Renal pelvis (tissue), 1 donor: ENCODE measurements at regions not wholly inside any gene's neighbourhood (a gene's known extent, or its start where the extent isn't known, plus 50 kb on each side); places are given as distances from the start of the nearest gene placed in this dataset.

ENCODE experiments used
- DNase-seq: peaks from one replicate; pipeline ENCODE4 v3.0.0-alpha.2; 2013

DNA sequence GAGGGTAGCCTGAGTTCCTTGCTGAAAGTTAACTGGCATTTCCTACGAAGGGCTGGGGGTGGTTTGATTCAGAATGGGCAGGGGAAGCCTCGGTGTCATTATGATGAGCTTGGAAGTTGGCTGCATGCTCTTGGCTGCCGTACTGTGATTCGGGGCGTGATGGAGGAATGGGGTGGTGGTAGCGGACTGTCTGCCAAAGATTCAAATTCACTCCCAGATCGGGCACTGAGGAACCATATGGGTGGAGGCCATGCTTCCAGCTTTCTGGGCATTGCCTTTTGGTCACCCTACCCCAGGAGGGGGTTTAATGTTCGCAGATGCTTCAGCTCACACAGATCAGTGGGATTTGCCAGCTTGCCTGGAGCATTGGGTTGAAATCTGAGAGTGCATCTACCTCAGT lies 492.8 kb upstream of the EEF2KMT start:
- no peak for DNase-seq

DNA sequence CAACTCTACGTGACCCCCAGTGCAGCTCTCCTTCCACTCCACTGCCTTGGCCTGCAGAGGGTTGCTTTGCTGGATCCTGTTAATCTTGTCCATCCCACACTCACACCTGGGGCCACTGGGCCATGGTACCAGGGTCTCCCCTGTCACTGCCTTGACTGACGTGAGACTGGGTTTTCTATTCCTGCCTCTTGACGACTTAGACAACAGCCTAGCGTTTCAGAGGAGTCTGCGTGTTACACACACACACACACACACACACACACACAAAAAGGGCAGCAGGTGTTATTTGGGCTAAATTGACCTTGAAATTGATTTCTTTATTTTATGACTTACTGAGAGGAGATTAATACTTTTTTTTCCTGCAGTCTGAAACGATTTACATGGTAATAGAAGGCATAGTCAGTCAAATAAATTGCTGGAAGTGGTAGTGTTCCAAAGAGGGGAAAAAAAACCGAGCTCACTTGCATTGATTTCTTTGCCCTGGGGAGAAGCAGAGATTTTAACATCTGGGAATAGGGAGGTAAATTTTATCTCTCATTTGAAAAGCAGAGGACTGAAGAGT lies 492.3 kb upstream of the EEF2KMT start:
- no peak for DNase-seq

DNA sequence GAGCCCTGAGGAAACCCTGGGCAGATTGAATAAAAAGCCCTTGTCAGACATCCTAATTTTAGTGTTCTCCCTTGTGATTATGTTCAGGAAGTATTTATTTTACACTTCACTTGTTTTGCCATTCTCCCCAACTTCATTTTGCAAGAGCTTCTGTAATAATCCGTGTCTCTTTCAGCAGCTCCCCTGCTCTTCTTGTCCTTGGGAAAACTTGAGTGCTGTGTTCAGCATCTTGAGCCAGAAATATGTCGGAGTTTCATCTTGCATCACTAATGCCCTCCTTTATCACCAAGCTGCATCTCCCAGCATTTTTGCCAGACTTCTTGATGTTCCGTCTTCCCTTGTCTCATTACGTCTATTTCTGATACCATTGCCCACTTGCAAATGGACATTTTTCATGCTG lies 486.5 kb upstream of the EEF2KMT start:
- no peak for DNase-seq

DNA sequence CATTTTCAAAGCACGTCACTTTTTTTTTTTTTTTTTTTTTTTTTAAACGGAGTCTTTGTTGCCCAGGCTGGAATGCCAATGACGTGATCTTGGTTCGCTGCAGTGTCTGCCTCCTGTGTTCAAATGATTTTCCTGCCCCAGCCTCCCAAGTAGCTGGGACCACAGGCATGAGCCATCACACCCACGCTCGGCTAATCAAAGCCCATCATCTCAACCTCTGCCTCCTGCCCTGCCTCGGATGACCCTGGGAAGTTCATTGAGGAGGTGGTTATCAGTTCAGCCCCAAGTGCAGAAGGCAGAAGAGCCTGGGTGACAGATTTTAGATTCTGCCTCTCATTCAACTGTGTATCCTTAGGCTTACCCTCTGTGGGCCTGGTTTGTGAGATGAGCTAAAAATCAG lies 484.9 kb upstream of the EEF2KMT start:
- no peak for DNase-seq

DNA sequence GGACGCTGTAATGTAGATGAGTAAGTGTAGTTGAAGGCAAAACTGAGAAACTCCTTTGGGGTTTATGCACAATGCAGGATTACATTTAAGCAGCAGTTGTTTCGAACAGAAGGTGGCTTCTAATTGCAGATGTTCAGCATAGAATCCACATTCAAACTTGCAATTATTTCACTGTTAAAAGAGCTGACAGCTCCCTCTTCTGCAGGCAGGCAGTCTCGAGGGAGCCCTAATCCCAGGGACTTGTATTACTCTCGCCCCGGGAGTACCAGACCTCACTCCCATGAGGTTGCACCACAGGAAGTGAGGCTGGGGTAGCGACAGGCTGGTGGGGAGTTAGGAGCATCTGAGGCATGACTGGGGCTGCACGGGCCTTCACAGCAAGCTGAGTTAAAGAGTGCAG lies 484.3 kb upstream of the EEF2KMT start:
- DNase-seq, result no peak

DNA sequence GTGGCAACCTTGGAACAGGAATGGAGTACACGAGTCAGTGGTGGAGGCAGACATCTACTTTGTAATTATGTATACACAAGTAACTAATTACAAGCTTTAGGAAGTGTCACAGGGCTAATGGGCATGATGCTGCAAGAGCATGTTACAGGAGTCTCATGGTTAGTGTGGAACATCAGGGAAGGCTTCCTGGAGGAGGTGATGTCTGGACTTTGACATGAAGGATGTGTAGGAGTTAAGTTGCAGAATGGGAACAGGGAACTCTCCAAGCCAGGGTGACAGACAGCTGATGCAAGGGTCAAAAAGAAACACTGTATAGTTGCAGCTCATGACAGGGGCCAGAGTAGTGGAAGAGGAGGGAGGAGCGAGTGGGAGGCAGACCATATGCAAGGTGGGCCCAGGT lies 483.8 kb upstream of the EEF2KMT start:
- DNase-seq, result no peak

DNA sequence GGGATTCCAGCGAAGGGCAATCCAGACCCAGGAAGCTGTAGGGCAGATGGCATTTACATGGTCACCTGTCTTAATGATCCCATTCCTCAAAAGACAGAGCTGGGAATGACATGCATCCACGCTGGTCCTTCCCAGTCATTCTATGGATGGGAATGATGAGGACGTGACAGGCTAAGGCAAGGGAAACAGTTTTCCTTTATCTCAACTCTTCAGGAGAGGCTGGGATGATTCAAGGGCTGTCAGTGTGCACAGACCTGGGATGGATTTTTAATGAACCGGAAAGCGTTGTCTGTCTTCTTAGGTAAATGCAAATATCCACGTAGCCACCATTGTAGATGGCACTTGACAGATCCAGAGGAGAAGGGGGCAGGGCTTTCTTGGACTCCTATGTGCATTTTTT lies 483.2 kb upstream of the EEF2KMT start:
- DNase-seq, result no peak

DNA sequence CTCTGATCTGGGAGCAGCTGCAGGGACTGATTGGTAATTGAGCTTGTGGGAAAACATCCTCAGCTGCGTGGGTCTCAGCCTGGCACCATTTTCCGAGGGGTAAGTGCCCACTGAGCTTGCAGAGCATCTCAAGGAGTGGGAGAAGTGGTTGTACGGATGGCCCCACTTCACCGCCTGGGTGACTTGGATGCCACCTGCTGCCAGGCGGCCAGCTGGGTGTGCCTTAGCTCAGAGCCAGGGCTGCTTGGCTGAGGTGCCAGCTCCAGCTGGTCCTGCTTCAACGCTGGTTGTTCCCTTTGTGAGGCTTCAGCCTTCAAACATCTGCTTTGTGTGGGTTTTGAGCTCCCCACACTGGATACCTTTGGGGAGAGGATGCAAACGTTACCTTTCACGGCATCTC lies 482.7 kb upstream of the EEF2KMT start:
- no peak for DNase-seq

DNA sequence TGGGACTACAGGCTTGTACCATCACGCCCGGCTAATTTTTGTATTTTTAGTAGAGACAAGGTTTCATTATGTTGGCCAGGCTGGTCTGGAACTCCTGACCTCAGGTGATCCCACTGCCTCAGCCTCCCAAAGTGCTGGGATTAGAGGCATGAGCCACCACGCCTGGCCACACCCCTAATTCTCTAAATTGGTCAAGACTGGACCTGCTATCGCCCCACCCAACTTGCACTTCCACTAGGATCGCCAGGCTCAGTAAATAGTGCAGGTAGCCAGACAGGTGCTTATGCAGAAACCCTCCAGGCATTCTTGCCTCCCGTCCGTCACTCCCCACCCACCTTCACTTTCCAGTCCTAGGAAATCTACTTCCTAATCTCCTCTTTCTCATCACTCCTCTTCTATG lies 481.4 kb upstream of the EEF2KMT start:
- DNase-seq, result no peak

DNA sequence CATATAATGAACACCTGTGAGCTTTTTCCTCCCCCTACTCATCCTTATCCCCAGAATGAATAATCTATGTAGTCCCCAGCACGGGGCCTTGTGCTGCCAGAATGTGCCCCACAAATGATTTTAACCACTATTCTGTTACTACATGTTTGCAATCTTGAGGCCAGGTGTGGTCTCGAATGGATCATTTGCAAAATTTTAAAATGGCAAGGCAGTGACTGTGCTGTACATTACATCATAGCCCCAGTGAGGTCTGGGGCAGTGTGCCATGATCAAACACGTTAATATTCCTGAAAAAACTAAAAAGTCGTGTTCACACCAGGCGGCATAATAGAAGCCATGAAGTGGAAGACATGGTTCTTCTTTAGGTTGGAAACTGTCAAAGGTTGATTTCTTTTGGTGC lies 479.9 kb upstream of the EEF2KMT start:
- DNase-seq, result no peak

DNA sequence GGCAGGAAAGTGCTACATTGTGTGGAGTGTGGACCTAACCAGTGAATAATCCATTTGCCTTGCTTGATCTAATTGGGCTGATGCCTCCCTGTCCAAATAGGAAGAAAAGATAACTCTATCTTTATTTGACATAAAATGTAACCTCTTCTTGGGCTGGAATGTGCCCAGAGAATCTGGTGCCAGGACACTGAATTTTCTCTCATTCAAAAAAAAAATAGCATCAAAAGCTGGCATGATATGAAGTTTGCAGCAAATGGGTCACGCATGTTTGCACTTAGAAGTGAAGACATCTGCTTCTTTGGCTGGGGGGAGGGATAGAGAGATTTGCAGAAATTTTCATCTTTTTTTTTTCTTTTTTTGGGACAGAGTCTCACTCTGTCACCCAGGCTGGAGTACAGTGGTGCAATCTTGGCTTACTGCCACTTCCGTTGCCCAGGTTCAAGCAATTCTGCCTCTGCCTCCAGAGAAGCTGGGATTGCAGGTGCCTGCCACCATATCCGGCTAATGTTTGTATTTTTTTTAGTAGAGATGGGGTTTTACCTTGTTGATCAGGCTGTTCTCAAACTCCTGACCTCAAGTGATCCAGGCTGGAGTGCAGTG lies 478.2 kb upstream of the EEF2KMT start:
- DNase-seq, result no peak

DNA sequence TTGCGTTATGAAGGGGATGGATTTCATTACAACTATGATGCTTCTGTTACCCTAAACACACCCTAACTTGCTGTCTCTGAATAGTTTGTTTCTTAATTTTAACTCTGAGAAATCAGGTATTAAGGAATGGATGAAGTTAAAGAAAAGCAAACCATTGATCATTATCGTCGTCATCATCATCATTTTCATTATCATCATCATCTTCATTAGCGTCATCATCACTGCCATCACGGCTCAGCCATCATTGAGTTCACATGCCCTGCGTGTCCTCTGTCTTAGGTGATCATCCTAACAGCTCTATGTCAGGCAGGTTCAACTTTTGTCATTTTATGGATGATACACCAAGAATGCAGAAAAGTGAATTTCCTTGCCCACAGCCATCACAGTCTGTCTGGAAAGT lies 477.5 kb upstream of the EEF2KMT start:
- no peak for DNase-seq

DNA sequence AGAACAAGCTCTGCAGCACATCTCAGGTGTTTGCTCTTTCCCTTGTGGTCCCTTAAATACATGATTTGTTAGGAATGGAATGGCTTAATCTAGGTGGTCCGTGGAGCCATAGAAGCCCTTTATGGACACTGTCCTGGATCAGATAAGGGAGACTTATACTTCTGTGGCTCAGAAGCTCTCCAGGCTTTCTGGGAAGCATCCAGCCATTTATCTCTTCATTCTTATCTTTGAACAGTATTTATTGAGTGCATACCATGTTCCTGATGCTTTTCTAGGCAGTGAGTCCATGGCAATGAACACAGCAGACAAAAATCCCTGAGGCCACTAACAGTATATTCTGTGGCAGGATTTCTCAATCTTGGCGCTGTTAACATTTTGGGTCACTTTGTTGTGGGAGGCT lies 474.5 kb upstream of the EEF2KMT start:
- no peak for DNase-seq

DNA sequence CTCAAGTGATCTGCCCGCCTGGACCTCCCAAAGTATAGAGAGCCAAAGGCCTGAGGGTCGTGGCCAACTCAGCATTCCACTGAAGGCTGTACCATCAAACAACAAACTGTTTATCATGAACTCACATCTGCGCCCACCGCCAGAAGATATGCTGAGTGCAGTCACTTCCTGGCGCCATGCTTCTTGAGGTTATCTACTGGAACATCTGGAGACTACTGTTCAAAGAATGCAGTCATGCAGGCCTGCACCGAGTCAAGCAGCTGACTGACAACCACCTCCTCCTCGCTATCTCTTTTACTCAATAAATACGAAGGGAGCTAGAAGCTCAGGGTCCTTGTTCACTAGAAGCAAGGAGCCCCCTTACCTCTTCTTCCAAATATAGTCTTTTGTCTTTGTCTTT lies 473.9 kb upstream of the EEF2KMT start:
- DNase-seq, result no peak

DNA sequence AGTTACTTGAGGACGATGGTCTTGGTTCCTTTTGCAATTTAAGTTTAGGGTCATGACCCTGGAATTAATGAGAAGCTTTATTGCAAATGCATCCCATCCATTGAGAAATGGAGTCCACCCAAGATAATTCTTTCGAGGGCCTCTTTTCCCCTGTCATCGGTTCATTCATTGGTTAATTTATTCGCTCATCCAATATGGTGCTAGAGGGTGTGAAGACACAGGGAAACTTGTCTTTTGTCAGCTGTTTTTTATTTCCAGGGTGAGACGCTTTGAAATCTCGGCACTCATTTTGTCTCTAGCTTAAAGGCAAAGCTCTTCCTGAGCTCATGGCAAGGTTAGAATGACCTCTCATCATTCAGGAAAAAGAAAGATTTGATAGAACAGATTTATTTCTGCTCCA lies 464.2 kb upstream of the EEF2KMT start:
- no peak for DNase-seq

DNA sequence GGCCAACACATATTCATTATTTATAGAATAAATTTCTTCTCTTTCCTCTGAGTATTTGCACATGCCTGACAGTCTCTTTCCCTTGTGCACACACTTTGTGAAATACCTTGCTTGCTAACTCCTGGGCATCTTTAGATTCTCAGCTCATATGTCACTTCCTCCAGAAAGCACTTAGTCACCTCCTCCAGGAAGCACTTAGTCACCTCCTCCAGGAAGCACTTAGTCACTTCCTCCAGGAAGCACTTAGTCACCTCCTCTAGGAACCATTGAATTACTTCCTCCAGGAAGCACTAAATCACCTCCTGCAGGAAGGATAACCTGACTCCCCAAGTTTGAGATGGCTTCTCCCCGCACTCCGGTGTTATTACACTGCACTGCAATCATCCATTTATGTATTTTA lies 462.5 kb upstream of the EEF2KMT start:
- DNase-seq, result no peak

DNA sequence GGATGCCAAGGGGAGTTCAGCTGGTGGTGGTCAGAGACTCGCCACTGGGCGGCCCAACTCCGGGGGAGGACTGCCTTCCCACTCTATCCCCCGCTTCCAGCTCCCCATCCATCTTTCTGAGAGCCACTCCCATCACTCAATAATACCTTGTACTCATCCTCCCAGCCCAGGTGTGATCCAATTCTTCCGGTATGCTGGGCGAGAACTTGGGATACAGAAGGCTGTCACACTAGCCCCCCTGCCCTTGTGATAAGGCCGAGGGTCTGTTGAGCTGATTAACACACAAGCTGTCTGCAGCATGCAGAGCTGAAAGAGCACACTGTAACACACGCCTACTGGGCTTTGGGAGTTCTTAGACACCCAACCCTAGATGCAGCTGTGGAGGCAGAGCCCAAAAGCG lies 460.4 kb upstream of the EEF2KMT start:
- no peak for DNase-seq

DNA sequence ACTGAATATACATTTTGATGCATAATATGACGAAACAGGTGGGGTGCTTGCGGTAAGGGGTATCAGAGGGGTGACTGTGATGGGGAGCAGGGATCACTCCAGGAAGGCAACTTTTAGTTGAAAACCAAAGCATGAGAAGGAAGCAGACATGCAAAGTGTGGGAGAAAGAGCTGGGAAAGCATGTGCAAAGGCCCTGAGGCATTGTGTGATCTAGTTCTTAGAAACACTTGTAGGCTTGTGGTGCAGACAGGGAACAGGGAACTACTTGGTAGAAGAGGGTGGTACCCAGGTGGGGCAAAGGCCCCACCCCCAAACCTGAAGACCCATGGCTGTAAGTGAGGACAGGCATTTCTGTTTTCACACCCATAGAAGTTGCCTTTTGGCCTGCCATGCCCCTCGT lies 459.9 kb upstream of the EEF2KMT start:
- no peak for DNase-seq

DNA sequence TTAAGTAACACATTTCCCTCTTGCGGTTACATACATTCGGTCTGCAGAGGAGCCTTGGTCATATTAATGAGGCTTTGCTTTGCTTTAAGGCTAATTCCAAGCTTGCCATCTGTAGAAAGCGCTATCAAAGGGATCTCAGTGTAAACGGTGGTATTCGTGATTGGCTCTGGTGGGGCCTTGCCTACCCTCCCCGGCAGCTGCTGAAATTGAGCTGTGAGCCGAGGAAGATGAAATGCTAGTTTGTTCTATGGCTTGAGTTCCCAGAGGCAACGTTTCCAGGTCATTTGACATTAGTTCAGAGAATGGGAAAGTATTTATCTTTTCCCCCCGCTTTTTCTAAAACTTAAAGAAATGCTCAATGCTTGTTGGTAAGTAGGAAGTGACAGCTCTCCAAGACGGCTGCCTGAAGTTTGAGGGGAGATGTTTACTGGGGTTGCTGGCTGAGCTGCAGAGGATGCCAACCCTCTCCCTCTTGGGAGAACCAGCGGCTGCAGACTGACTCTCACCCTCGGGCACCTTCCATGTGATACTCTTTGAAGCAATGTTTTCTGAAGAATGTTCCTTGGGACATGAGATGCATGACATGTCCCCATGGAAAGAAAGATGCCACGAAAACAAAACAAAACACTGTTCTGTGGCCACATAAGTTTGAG lies 458.7 kb upstream of the EEF2KMT start:
- no peak for DNase-seq

DNA sequence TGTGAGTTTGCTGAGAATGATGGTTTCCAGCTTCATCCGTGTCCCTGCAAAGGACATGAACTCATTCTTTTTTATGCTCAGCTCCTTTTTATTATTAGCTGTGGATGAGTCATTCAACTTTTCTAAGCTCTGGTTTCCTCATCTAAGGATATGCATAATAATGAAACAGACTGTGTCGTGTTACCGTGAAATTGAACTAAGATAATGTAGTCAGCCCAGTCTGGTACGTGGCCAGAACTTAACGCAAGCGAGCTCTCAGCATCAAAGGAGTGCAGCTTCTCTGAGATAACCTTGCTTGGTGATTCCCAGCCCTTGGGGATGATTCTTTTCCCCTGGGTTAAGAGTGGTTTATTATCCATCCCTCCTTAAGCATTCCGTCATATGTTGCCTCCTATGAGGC lies 454.3 kb upstream of the EEF2KMT start:
- DNase-seq, result no peak

DNA sequence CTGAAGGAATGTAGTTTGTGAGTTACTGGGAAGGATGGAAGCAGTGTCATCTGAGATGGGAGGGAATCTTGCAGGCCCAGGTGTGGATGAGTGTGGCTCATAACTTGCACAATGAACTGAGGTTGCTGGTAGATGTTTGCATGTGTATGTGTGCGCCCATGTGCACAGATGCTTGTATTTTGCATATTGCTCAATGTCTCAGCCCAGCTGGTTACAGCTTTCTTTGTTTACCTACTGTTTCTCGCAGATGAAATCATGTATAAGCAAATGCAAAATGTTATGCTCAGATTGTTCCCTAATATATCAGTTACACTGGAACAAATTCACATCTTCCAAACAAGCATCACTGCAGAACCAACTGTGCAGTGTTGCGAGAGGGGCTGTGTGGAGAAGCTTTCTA lies 452.2 kb upstream of the EEF2KMT start:
- DNase-seq, result no peak

DNA sequence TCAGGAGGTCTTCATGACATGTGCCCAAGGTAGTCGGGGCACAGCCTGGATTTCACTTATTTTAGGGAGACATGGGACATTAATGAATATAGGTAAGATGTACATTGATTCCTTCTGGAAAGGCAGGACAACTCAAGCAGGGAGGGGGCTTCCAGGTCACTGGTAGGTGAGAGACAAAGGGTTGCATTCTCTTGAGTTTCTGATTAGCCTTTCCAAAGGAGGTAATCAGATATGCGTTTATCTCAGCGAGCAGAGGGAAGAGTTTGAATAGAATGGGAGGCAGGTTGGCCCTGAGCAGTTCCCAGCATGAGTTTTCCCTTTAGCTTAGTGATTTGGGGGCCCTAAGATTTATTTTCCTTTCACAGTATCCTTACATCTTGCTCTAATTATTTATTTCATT lies 443.8 kb upstream of the EEF2KMT start:
- no peak for DNase-seq

DNA sequence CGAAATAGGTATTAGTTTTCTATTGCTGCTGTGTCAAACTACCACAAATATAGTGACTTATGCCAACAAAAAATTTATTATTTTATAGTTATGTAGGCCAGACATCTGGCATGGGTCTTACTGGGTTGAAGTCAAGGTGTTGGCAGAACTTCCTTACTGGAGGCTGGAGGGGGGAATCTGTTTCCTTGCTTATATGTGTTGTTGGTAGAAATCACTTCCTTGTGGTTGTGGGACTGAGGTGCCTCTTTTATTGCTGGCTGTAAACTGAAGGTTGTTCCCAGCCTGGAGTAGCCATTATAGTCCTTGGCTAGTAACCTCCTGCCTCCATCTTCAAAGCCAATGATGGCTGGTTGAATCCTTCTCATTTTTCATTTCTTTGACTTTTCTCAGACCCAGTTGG lies 439.8 kb upstream of the EEF2KMT start:
- DNase-seq, result no peak

DNA sequence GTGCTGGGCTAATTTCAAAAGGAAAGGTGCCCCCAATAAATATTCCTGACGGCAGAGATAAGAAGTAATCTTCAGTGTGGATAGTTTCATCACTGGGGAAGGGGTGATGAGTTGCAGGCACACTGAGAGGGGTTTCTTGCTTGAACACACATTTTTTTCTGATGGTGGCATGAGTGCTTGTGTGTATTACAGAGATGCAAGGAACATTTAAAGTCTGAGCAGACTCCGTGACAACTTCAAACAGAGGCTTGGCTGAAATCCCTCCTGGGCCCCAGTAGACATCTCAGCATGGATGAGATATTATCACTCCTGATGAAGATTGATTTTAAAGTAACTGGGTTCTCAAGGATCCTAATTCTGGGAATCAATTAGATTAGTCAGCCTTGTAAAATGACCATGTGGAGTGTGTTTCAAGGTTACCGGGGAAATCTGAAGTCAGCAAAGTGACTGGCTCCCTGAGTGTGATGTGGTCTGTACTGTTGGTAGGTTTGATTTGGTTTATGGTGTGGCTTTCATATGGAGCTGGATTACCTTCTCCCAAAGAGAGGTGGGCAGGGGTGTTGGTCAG lies 435.8 kb upstream of the EEF2KMT start:
- DNase-seq, result no peak
